Activated T-helper 17 cell treated with anti-CD3 and anti-CD28 coated beads, Interleukin-2, amount 50 U/mL, for 72 hours (primary cell): ENCODE measurements at regions not wholly inside any gene's neighbourhood (a gene's known extent, or its start where the extent isn't known, plus 50 kb on each side); places are given as distances from the start of the nearest gene placed in this dataset.

Source experiments
- ATAC-seq: fragments of 150-1000 bp; cut with Tn5 transposase; replicated peaks from 2 replicates; pipeline ENCODE4 v1.10.0; 2021; ENCODE audit warnings: mild to moderate bottlenecking, moderate library complexity
- H3K27ac Mint-ChIP-seq: one replicate; pipeline ENCODE4 v1.8.0; 2022; ENCODE audit warnings: mixed read lengths
- H3K27me3 Mint-ChIP-seq: one replicate; pipeline ENCODE4 v1.8.0; 2022; ENCODE audit warnings: mixed read lengths
- H3K36me3 Mint-ChIP-seq: one replicate; pipeline ENCODE4 v1.8.0; 2022; ENCODE audit warnings: low read depth, mild to moderate bottlenecking, mixed read lengths
- H3K4me1 Mint-ChIP-seq: one replicate; pipeline ENCODE4 v1.8.0; 2022; ENCODE audit warnings: mixed read lengths
- H3K4me3 Mint-ChIP-seq: one replicate; pipeline ENCODE4 v1.8.0; 2022; ENCODE audit warnings: mild to moderate bottlenecking, mixed read lengths
- H3K9me3 Mint-ChIP-seq: one replicate; pipeline ENCODE4 v1.8.0; 2022; ENCODE audit warnings: mixed read lengths

DNA sequence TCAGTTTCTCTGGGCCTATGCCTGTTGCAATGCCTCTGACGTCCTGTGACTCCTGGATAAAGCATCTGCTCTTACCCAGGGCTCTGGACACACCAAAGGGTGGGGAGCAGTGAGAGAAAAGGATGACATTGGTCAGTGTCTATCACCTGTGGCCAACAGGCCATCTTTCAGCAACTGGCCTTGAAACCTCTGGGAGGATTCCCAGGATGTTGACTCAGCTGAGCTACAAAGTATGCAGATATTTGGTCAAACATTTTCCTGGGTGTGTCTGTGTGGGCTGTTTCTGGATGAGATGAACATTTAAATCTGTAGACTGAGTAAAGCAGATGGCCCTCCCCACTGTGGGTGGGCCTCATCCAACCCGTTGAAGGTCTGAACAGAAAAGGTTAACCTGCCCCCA is 149.9 kb downstream of the SPATA19 start:
- Mint-ChIP-seq H3K36me3 (no peaks in the 10 kb centered on the region), H3K4me1 (no peaks in the 10 kb centered on the region)

DNA sequence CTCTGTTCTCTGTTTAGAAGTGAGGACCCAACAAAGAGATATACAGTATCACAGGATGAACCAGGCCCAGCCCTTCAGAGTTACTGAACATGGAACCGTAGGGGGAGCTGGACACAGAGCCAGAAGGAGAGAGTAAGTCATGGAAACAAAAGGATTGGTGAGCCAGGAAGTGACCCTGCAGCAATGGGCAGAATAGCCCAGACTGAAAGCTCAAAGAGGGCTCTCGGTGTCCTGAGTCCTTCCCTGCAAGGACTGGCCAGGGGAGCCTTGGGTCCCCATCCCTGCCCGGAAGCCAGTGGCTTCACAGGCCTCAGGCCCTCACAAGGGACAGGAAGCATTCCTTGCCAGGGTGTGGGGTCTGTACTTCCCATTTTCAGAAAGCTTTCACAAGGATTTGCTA is 150.6 kb downstream of the SPATA19 start:
- Mint-ChIP-seq H3K27ac (no peak overlapping the region), H3K27me3 (no peaks in the 10 kb centered on the region), H3K36me3 (no peaks in the 10 kb centered on the region), H3K9me3 (no peaks in the 10 kb centered on the region), H3K4me3 (no peak overlapping the region), H3K4me1 (no peaks in the 10 kb centered on the region)
- no peak for ATAC-seq

More for the DNA sequence above, 149.9 kb downstream of the SPATA19 start:
- no peak overlapping the region for H3K4me3 Mint-ChIP-seq
- H3K9me3 Mint-ChIP-seq: no peaks in the 10 kb centered on the region
- ATAC-seq: no peak
- no peaks in the 10 kb centered on the region for H3K27me3 Mint-ChIP-seq
- no peak overlapping the region for H3K27ac Mint-ChIP-seq

DNA sequence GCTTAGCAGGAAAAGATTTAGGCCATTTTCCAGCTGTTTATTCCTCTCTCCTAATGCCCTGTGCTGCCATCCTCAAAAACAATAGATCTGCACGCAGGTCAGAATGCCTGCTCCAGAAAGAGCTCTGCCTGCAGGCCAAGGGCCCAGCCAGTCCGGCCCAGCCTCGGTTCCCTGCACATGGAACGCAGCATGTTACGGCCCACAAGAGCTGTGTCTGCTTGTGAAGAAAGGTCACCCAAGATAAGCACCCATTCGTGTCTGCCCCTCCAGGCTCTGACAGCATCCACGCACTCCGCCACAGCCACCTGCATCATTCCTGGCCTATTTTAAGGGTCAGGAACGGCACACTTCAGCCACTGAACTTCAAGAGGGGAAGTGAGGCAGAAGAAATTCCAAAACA is 152.2 kb downstream of the SPATA19 start:
- Mint-ChIP-seq H3K4me3 (no peak overlapping the region), H3K27ac (no peak overlapping the region), H3K4me1 (no peaks in the 10 kb centered on the region), H3K27me3 (no peaks in the 10 kb centered on the region), H3K9me3 (no peaks in the 10 kb centered on the region), H3K36me3 (no peaks in the 10 kb centered on the region)
- no peak for ATAC-seq

DNA sequence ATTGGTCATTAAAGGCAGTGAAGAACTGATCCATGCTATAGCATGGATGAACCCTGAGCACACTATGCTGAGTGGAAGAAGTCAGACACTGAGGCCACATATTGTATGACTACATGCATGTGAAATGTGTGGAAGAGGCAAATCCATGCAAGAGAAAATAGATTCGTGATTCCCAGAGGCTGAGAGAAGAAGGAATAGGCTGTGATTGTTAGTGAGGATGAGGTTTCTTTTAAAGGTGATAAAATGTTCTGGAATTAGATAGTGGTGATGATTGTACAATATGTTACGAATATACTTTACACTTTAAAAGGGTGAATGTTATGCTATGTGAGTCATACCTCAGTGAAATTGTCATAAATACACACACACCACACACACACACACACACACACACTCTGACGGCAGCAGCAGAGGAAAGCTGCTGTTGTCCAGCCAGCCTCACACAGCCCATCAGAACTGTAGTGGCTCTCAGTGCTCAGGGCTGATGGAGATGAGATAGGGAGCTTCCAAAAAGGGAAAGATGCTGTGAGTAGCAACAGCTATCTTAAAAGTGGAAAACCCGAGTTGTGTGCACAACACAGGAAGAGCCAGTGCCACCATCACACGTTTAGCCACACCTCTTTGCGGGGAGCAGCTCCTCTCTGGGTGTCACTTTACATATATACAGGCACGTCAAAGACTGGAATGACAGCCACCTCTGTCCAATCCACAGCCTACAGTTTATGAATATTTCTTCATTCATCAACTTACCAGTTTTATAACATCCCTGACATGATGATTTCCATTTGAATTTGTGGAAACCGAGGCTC is 153.0 kb downstream of the SPATA19 start:
- H3K4me3 Mint-ChIP-seq: no peak overlapping the region
- H3K27me3 Mint-ChIP-seq: no peaks in the 10 kb centered on the region
- no peak overlapping the region for H3K27ac Mint-ChIP-seq
- no peaks in the 10 kb centered on the region for H3K9me3 Mint-ChIP-seq
- ATAC-seq: no peak
- H3K4me1 Mint-ChIP-seq: no peaks in the 10 kb centered on the region
- no peaks in the 10 kb centered on the region for H3K36me3 Mint-ChIP-seq

DNA sequence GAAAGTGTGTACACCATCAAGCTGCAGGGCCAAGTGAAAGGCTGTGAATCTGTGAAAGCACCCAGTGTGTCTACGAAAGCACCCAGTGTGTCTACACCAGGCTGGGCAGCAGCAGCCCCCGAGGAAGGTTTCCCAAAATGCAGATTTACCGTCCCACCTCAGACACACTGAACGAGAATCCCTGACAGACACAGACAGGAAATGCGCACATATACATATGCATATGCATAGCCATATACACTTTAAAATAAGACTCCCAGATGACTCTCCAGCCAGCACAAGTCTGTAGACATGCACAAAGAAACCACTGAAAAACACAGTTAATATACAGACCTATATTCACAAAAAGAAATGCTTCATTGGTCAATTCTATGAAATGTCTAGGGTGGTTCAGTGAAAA is 155.5 kb upstream of the OPCML start:
- no peaks in the 10 kb centered on the region for H3K36me3 Mint-ChIP-seq
- H3K4me3 Mint-ChIP-seq: no peak overlapping the region
- H3K9me3 Mint-ChIP-seq: no peaks in the 10 kb centered on the region
- peaks cover 6% of the 10 kb centered on the region for H3K27me3 Mint-ChIP-seq
- H3K4me1 Mint-ChIP-seq: no peaks in the 10 kb centered on the region
- no peak overlapping the region for H3K27ac Mint-ChIP-seq
- ATAC-seq: no peak

DNA sequence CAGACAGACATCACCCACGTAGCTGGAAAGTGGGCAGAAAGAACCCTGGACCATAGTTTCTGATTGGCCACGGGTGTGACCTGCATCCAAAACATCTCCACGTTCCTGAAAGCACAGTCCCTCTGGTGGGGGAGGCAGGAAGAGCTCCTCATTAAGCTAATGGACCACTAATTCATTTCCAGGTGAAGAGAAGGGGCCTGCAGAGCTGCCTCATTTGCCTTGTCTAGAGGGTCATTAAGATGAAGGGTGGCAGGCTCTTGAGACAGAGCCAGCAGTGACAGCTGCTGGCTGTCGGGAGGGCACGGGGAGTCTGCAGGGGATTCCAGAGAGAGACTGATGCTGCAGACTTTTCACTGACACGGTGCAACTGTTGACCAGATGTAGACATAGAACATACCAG is 149.6 kb upstream of the OPCML start:
- no peak for ATAC-seq
- Mint-ChIP-seq H3K9me3 (no peaks in the 10 kb centered on the region), H3K36me3 (no peaks in the 10 kb centered on the region), H3K27ac (no peak overlapping the region), H3K4me1 (no peaks in the 10 kb centered on the region), H3K27me3 (peaks cover 23% of the 10 kb centered on the region), H3K4me3 (no peak overlapping the region)

DNA sequence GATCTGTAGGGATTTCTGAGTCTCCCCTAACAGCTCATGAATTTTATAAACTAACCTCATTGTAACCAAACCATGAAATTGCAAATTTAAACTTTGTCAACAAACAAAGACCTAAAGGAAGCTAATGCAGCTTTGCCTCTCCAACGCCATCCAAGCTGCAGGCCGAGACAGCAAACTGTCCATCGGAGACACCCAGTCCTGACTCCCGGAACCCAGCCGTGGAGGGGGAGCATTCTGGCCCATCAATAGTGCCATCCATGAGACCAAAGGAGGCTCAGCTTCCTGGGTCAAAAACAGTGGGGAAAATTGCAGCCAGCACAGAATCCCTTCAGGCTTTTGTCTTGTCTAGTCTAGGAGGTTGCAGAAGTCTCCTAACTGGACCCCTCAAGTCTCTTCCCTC is 147.6 kb upstream of the OPCML start:
- Mint-ChIP-seq H3K4me1 (no peaks in the 10 kb centered on the region), H3K27me3 (peaks cover 23% of the 10 kb centered on the region), H3K27ac (no peak overlapping the region), H3K36me3 (no peaks in the 10 kb centered on the region), H3K9me3 (no peaks in the 10 kb centered on the region), H3K4me3 (no peak overlapping the region)
- ATAC-seq: no peak

DNA sequence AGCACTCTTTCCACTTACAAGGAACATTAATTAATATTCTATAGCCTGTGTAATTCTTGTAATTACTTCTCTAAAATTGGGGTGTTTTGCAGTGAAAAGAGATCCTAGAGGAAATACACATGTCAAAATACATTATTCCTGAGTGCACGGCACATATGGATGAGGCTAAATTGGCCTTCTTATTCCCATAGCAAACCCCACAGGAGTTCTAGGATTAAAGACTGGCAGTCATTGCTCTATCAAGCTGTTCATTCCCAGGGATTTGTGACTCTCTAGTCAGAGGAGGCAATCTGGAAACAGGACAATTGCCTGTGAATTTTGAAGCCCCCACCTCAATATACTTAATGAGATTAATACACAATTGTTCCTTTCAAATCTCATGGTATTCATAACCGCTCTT is 145.9 kb upstream of the OPCML start:
- no peaks in the 10 kb centered on the region for H3K4me1 Mint-ChIP-seq
- no peak overlapping the region for H3K27ac Mint-ChIP-seq
- no peaks in the 10 kb centered on the region for H3K9me3 Mint-ChIP-seq
- H3K4me3 Mint-ChIP-seq: no peak overlapping the region
- peaks cover 22% of the 10 kb centered on the region for H3K27me3 Mint-ChIP-seq
- ATAC-seq: no peak
- no peaks in the 10 kb centered on the region for H3K36me3 Mint-ChIP-seq

DNA sequence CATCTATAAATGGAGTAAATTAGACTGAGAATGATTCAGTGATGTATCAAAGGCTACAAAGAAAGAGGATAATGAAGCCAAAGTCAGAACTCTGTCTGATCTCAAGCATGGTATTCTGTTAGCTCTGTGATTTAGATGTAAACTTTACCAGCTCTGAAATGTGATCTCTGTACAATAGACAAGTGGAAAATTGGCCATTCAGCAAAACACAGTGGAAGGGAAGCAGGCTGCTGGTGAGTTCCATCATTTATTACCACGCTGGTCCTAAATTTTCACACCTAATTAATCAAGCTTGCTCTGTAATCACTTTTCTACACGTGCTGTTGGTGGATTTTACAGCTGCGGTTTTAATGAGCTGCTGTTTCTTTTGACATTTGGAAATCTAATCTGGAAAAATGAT is 145.1 kb upstream of the OPCML start:
- no peak overlapping the region for H3K27ac Mint-ChIP-seq
- no peaks in the 10 kb centered on the region for H3K4me1 Mint-ChIP-seq
- H3K9me3 Mint-ChIP-seq: no peaks in the 10 kb centered on the region
- H3K27me3 Mint-ChIP-seq: peaks cover 19% of the 10 kb centered on the region
- no peak overlapping the region for H3K4me3 Mint-ChIP-seq
- no peaks in the 10 kb centered on the region for H3K36me3 Mint-ChIP-seq
- ATAC-seq: no peak

DNA sequence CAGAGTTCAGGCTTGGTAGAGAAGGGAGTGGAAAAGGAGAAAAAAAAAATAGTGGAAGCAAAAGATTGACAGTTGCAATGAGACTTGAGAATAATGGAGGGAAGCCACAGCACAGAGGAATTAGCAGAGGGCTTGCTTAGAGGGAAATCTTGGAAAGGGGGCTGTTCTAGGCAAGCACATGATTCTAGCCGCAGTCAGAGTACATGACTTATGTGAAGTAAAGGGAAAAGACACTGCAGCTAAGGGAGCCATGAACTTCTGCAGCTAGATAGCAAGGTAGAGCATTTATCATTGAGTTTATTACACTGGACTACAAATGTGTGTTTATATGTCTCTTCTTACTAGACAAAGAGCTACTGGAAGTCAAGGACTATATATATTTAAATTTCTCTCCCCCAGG is 144.0 kb upstream of the OPCML start:
- Mint-ChIP-seq H3K36me3 (no peaks in the 10 kb centered on the region), H3K27me3 (peaks cover 17% of the 10 kb centered on the region), H3K4me3 (no peak overlapping the region)

DNA sequence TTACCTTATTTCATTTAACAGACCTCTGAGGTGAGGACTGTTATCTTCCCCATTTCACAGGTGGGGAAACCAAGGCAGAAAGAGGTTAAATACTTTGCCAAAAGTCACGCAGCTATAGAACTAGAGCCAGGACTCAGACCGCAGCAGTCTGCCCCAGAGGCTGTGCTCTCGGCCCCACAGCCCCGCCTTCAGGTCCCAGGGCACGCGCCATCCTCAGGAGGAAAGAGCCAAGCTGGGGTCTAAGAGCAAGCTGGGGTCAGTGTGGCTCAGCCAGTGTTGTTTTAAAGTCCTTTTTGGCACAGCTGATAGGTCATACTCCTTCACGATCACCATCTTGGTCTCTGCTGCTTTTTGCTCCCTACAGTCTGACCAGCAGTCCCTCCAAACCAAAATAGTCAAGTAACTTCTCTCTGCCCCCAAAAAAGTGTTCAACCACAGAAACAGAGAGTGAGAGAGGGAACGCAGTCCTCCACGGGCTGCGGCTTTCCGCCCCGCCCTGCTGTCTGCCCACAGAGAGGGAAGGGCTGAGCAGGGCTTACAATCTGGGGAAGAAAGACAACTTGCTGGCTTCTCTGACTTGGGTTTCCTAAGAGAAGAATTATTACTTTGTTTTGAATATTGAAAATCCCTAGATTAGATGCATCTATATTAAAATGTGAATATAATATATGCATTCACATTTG is 137.2 kb upstream of the OPCML start:
- H3K4me1 Mint-ChIP-seq: no peaks in the 10 kb centered on the region
- no peak overlapping the region for H3K4me3 Mint-ChIP-seq
- no peaks in the 10 kb centered on the region for H3K27me3 Mint-ChIP-seq
- ATAC-seq: no peak
- no peaks in the 10 kb centered on the region for H3K9me3 Mint-ChIP-seq
- no peaks in the 10 kb centered on the region for H3K36me3 Mint-ChIP-seq
- no peak overlapping the region for H3K27ac Mint-ChIP-seq

More for the DNA sequence above, 144.0 kb upstream of the OPCML start:
- Mint-ChIP-seq H3K27ac (no peak overlapping the region), H3K4me1 (no peaks in the 10 kb centered on the region), H3K9me3 (no peaks in the 10 kb centered on the region)
- no peak for ATAC-seq

DNA sequence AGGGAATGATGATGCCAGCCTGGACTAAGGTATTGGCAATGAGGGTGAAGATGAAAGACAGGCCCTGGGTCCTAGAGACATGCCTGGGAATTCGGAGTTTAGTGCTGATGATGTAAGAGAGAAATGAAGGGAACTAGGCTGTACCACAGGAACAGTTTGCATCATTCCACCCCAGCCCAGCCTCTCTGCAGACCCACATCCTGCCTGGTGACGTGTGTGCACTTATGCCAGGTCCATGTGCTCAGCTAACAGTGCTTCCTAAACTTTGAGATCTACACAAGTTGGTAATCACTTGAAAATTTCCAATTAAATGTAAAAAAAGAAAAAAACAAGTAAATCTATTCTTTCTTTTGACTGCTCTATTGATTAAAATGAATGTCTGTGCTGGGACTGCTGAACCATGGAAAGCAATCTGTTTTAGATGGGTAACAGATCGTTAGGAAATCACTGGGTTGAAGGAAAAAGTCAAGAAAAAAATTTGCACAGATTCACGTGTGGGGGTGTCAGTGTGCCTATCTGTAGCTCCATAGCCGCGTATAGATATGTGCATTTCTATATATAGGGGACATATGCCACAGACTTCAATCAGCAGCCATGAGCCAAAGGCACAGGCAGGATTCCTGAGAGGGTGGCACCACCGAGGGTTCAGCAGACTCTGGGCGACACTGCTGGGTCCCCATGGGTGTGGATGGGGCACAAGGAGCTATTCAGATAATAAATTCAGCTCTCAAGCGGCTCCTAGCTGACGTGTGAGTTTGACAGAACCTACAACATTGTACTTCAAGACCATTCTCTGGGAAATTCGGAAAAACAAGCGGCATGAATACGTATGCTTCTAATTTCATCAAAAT is 131.1 kb upstream of the OPCML start:
- no peaks in the 10 kb centered on the region for H3K4me1 Mint-ChIP-seq
- no peak overlapping the region for H3K4me3 Mint-ChIP-seq
- no peak overlapping the region for H3K27ac Mint-ChIP-seq
- H3K9me3 Mint-ChIP-seq: no peaks in the 10 kb centered on the region
- no peaks in the 10 kb centered on the region for H3K36me3 Mint-ChIP-seq
- ATAC-seq: no peak
- H3K27me3 Mint-ChIP-seq: peaks cover 6% of the 10 kb centered on the region

DNA sequence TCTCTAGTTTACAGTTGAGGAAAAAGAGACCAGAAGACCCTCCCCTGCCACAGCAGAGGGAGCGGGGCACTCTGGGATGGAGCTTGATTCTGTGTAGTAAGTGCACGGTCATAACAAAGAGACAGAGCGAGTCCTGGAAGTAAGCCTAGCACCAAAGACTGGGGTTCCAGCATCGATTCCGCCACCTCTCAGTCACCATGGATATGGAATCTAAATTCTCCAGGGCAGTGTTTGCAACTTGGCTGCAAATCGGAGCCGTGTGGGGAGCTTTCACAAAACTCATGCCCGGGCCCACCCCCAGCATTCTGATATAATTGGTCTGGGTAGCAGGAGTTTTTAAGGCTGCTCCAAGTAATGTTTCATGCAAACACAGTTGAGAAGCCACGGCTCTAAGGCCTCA is 129.5 kb upstream of the OPCML start:
- Mint-ChIP-seq H3K36me3 (no peaks in the 10 kb centered on the region), H3K4me3 (no peak overlapping the region), H3K4me1 (no peaks in the 10 kb centered on the region), H3K27ac (no peak overlapping the region), H3K9me3 (peaks cover 6% of the 10 kb centered on the region), H3K27me3 (peaks cover 6% of the 10 kb centered on the region)
- ATAC-seq: no peak

DNA sequence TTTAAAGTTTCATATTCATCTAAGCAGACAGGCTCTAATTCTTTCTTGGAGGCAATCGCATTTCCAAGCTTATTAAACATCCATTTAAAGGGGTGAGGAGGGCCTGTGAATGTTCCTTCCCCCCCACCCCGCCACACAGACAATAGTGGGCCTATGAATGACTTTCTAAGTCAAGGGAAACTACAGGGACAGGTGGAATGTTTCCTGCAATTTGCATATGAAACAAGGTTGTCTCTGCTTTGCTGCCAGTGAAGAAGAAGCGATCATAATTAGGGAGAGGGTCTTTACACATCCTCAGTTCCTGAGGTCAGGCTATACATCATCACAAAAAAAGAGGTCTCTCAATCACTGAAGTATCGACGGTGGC is 127.9 kb upstream of the OPCML start:
- Mint-ChIP-seq H3K9me3 (peaks cover 6% of the 10 kb centered on the region), H3K4me1 (no peaks in the 10 kb centered on the region), H3K36me3 (no peaks in the 10 kb centered on the region), H3K27me3 (peaks cover 6% of the 10 kb centered on the region), H3K4me3 (no peak overlapping the region), H3K27ac (no peak overlapping the region)
- no peak for ATAC-seq
